ENCODE measurements at regions not wholly inside any gene's neighbourhood (a gene's known extent, or its start where the extent isn't known, plus 50 kb on each side); places are given as distances from the start of the nearest gene placed in this dataset.

DNA sequence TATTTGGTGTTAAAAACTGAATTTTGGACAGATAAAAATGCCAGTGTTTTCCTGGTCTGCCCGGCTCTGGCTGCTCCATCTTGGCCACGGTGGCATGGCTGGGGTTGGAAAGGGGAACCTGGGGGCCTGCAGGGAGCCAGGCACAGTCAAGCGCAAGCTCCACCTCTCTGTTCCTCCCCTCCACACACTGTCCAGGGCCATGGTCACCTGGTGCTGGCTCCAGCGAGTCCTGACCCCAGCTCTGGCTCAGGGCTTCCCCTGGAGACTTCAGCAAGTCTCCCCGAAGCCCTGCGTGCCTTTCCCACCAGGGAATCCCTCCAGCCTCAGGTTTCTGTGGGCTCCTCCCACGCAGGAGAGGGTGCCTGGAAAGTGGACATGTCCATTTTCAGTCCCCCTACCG lies 298.5 kb downstream of the QKI start (continued):
- TF ChIP-seq, protein P1, sequence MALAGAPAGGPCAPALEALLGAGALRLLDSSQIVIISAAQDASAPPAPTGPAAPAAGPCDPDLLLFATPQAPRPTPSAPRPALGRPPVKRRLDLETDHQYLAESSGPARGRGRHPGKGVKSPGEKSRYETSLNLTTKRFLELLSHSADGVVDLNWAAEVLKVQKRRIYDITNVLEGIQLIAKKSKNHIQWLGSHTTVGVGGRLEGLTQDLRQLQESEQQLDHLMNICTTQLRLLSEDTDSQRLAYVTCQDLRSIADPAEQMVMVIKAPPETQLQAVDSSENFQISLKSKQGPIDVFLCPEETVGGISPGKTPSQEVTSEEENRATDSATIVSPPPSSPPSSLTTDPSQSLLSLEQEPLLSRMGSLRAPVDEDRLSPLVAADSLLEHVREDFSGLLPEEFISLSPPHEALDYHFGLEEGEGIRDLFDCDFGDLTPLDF (CRISPR knock-in tag; IDR thresholded peaks at IDR 0.05): no peak
- TF ChIP-seq TEAD3 (CRISPR knock-in tag; optimal IDR thresholded peaks at IDR 0.05; ENCODE audit: borderline replicate concordance): no peak
- TF ChIP-seq, protein P2, sequence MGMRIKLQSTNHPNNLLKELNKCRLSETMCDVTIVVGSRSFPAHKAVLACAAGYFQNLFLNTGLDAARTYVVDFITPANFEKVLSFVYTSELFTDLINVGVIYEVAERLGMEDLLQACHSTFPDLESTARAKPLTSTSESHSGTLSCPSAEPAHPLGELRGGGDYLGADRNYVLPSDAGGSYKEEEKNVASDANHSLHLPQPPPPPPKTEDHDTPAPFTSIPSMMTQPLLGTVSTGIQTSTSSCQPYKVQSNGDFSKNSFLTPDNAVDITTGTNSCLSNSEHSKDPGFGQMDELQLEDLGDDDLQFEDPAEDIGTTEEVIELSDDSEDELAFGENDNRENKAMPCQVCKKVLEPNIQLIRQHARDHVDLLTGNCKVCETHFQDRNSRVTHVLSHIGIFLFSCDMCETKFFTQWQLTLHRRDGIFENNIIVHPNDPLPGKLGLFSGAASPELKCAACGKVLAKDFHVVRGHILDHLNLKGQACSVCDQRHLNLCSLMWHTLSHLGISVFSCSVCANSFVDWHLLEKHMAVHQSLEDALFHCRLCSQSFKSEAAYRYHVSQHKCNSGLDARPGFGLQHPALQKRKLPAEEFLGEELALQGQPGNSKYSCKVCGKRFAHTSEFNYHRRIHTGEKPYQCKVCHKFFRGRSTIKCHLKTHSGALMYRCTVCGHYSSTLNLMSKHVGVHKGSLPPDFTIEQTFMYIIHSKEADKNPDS (CRISPR knock-in tag; IDR thresholded peaks at IDR 0.05): no peak

DNA sequence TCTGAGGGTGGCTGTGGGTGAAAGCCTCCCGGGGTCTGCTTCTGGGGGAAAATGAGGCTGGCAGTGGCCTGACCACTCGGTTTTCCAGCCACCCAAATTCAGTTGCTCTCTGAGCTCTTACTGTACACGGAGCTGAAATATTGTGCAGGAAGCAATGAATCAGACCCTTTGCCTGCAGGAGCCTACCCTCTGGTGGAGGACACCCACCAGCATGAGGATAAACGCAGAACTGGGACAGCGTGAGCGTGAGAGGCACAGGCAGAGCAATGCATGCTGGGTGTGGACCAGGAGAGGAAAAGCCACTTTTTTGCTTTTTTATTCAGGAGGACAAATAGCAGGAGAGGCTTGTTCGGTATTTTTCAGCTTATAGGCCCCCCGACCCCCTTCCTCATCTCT lies 298.0 kb downstream of the QKI start:
- in situ Hi-C loops (cut with HindIII; ENCODE audit: extremely low pct_ligation_motif_present, low pct_unique_long_range_greater_than_20kb) (no loop called here), intact Hi-C loops (cut with micrococcal nuclease; ENCODE audit: unreplicated experiment) (no loop called here)
- Histone ChIP-seq H3K9me3 (ENCODE audit: low read length) (no peaks in the 10 kb centered on the region), H3K4me2 (ENCODE audit: low read depth, low read length) (no peak overlapping the region), H2AFZ (ENCODE audit: low read length) (no peak overlapping the region), H3K36me3 (replicated peaks in 1 of 2; ENCODE audit: control insufficient read depth in 1 of 2, insufficient read depth in 2 of 2, low read length in 2 of 2) (no peaks in the 10 kb centered on the region), H3K4me1 (ENCODE audit: insufficient read depth, low read length) (no peaks in the 10 kb centered on the region), H3K27ac (ENCODE audit: extremely low read length, insufficient read depth, low read length) (no peak overlapping the region), H3K27me3 (ENCODE audit: control insufficient read depth in 1 of 2, insufficient read depth in 2 of 2, low read length in 2 of 2) (peaks cover 8 to 23% of the 10 kb centered on the region in 2 experiments; a peak in 3 of 5 replicates), H4K20me1 (ENCODE audit: insufficient read depth, low read length) (no peaks in the 10 kb centered on the region), H3K79me2 (ENCODE audit: insufficient read depth, low read length) (no peaks in the 10 kb centered on the region), H3K9ac (ENCODE audit: insufficient read depth, low read depth, low read length) (no peak overlapping the region), H3K4me3 (replicated peaks in 1 of 3; ENCODE audit: insufficient read depth in 1 of 3, low read depth in 2 of 3, low read length in 3 of 3) (no peak overlapping the region)
- DNase-seq (ENCODE audit: low spot score) (no peak), ATAC-seq (peak; percentile 22; the same call in 2 of the 3 replicates), FAIRE-seq (no peak)
- ChIA-PET CTCF (ENCODE audit: low intra/inter-chr PET ratio, low total read pairs) (no interaction called here), POLR2A (no interaction called here)
- TF ChIP-seq NCOA1 (CRISPR knock-in tag; IDR thresholded peaks at IDR 0.05) (no peak), ZNF354B (CRISPR knock-in tag; IDR thresholded peaks at IDR 0.05) (no peak), CEBPG (CRISPR knock-in tag; IDR thresholded peaks at IDR 0.05) (no peak), PRPF4 (IDR thresholded peaks at IDR 0.05; ENCODE audit: low read depth, low read length, poor library complexity, severe bottlenecking) (no peak)
- no TSS peak for BruUV-seq (replicated peaks)
- WGBS (ENCODE audit: low lambda C conversion rate): 27% methylated on average over 8 of the region's 8 CpGs

All from HepG2 (cell line).